ENCODE measurements at regions not wholly inside any gene's neighbourhood (a gene's known extent, or its start where the extent isn't known, plus 50 kb on each side); places are given as distances from the start of the nearest gene placed in this dataset.

DNA sequence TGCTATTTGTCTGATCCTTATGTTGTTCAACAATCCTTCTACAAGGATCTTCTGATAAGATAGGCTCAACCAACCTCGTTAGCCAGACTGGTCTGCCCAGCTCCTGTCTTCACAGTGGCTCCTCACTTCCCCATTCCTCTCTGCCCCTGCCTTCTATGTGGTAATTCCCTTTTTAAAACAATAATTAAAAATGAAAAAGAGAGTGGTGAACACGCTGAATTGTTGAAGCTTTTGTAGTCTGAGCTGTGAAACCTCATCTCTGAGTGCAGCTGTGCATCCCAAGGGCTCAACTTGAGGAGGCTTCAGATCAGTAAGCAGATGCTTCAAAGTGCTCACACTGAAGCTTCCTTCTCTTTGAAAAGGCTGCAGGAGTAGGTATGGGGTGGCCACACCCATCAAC, 70.7 kb upstream of the JUN start:
- TF ChIP-seq, protein P1, sequence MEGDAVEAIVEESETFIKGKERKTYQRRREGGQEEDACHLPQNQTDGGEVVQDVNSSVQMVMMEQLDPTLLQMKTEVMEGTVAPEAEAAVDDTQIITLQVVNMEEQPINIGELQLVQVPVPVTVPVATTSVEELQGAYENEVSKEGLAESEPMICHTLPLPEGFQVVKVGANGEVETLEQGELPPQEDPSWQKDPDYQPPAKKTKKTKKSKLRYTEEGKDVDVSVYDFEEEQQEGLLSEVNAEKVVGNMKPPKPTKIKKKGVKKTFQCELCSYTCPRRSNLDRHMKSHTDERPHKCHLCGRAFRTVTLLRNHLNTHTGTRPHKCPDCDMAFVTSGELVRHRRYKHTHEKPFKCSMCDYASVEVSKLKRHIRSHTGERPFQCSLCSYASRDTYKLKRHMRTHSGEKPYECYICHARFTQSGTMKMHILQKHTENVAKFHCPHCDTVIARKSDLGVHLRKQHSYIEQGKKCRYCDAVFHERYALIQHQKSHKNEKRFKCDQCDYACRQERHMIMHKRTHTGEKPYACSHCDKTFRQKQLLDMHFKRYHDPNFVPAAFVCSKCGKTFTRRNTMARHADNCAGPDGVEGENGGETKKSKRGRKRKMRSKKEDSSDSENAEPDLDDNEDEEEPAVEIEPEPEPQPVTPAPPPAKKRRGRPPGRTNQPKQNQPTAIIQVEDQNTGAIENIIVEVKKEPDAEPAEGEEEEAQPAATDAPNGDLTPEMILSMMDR (IDR thresholded peaks at IDR 0.05) = no peak
- no peak for TF ChIP-seq POLR2A (IDR thresholded peaks at IDR 0.05)

Data from lower leg skin (tissue), 3 donors.